WTC11 (cell line): ENCODE measurements at regions not wholly inside any gene's neighbourhood (a gene's known extent, or its start where the extent isn't known, plus 50 kb on each side); places are given as distances from the start of the nearest gene placed in this dataset.

Experiments
- ATAC-seq: fragments of 200-7000 bp; cut with Tn5 transposase; 2 replicates; pipeline ENCODE4 v1.10.0; 2021; ENCODE audit warnings: mild to moderate bottlenecking, moderate library complexity
- CTCF ChIA-PET: fragments of 300-600 bp; sonication (Branson Sonifier 250); formaldehyde crosslinking; loops from one replicate; lab custom pipeline; 2021; ENCODE audit warnings: antibody characterized with exemption; lab: Charles Lee
- POLR2A ChIA-PET: fragments of 350-600 bp; sonication (Branson Sonifier 250); formaldehyde crosslinking; loops from one replicate; lab custom pipeline; 2021; ENCODE audit warnings: antibody characterized with exemption; lab: Charles Lee
- DNase-seq: peaks from one replicate; pipeline ENCODE4 v3.0.0; 2021; ENCODE audit warnings: low spot score
- H3K27ac Mint-ChIP-seq: 2 replicates; pipeline ENCODE4 v1.8.0; 2021; ENCODE audit warnings: mixed read lengths
- H3K27me3 Mint-ChIP-seq: 2 replicates; pipeline ENCODE4 v1.8.0; 2021; ENCODE audit warnings: low read depth, mild to moderate bottlenecking, moderate library complexity, mixed read lengths
- H3K36me3 Mint-ChIP-seq: 2 replicates; pipeline ENCODE4 v1.8.0; 2021; ENCODE audit warnings: mixed read lengths
- H3K4me1 Mint-ChIP-seq: 2 replicates; pipeline ENCODE4 v1.8.0; 2022; ENCODE audit warnings: mixed read lengths
- H3K4me3 Mint-ChIP-seq: 2 replicates; pipeline ENCODE4 v1.8.0; 2021; ENCODE audit warnings: mild to moderate bottlenecking, moderate library complexity, mixed read lengths
- H3K9me3 Mint-ChIP-seq: 2 replicates; pipeline ENCODE4 v1.8.0; 2021; ENCODE audit warnings: mixed read lengths
- AR ChIP-seq: fragments of 250-450 bp; sonication (Bioruptor Pico); IDR thresholded peaks from 2 replicates; pipeline ENCODE4 v1.9.0; 2021; ENCODE audit warnings: mild to moderate bottlenecking
- CREB1 ChIP-seq: sonication (generic); formaldehyde crosslinking; IDR thresholded peaks from 2 replicates; pipeline ENCODE4 v1.8.0; 2023; ENCODE audit warnings: mild to moderate bottlenecking, missing genetic modification reagents
- CREM ChIP-seq: sonication (generic); formaldehyde crosslinking; IDR thresholded peaks from 2 replicates; pipeline ENCODE4 v1.8.1; 2022; ENCODE audit warnings: mild to moderate bottlenecking, missing genetic modification reagents, moderate library complexity
- ERG ChIP-seq: fragments of 250-450 bp; sonication (Bioruptor Pico); IDR thresholded peaks from 2 replicates; pipeline ENCODE4 v1.8.0; 2021; ENCODE audit warnings: mild to moderate bottlenecking
- FOXP4 ChIP-seq: sonication (generic); formaldehyde crosslinking; IDR thresholded peaks from 2 replicates; pipeline ENCODE4 v1.8.0; 2022; ENCODE audit warnings: mild to moderate bottlenecking, missing genetic modification reagents
- GRHL2 ChIP-seq: fragments of 250-450 bp; sonication (Bioruptor Pico); IDR thresholded peaks from 2 replicates; pipeline ENCODE4 v1.8.0; 2022; ENCODE audit warnings: mild to moderate bottlenecking, moderate library complexity; ENCODE audit not compliant: insufficient replicate concordance, severe bottlenecking
- GTF2I ChIP-seq: fragments of 250-450 bp; sonication (Bioruptor Pico); conservative IDR thresholded peaks from 2 replicates; pipeline ENCODE4 v1.4.0; 2021; ENCODE audit warnings: mild to moderate bottlenecking
- IRF1 ChIP-seq: sonication (generic); formaldehyde crosslinking; IDR thresholded peaks from 2 replicates; pipeline ENCODE4 v1.8.0; 2023; ENCODE audit warnings: missing genetic modification reagents
- JAZF1 ChIP-seq: fragments of 250-450 bp; sonication (Bioruptor Pico); IDR thresholded peaks from 2 replicates; pipeline ENCODE4 v1.9.0; 2021; ENCODE audit warnings: moderate library complexity, mild to moderate bottlenecking, inconsistent platforms
- OVOL2 ChIP-seq: fragments of 250-450 bp; sonication (Bioruptor Pico); IDR thresholded peaks from 2 replicates; pipeline ENCODE4 v1.9.0; 2021; ENCODE audit warnings: mild to moderate bottlenecking, borderline replicate concordance
- PRDM15 ChIP-seq: sonication (generic); formaldehyde crosslinking; IDR thresholded peaks from 2 replicates; pipeline ENCODE4 v1.8.0; 2022; ENCODE audit warnings: missing genetic modification reagents
- SMAD4 ChIP-seq: sonication (generic); formaldehyde crosslinking; IDR thresholded peaks from 2 replicates; pipeline ENCODE4 v1.8.0; 2022; ENCODE audit warnings: mild to moderate bottlenecking, missing genetic modification reagents
- ZNF121 ChIP-seq: sonication (generic); formaldehyde crosslinking; IDR thresholded peaks from 2 replicates; pipeline ENCODE4 v1.8.0; 2023; ENCODE audit warnings: missing genetic modification reagents
- ZNF671 ChIP-seq: fragments of 250-450 bp; sonication (Bioruptor Pico); IDR thresholded peaks from 2 replicates; pipeline ENCODE4 v1.8.0; 2021; ENCODE audit warnings: mild to moderate bottlenecking

GRCh38 chr2:2590841-2591541 lies 259.9 kb upstream of the MYT1L start:
- H3K36me3 Mint-ChIP-seq, result peaks cover 5% of the 10 kb centered on the region

More at GRCh38 chr2:2590841-2591541, 259.9 kb upstream of the MYT1L start:
- POLR2A ChIA-PET, result no interaction called here
- ATAC-seq (no peak), DNase-seq (no peak)
- no peaks in the 10 kb centered on the region for H3K27me3 Mint-ChIP-seq
- H3K27ac Mint-ChIP-seq, result no peak overlapping the region
- H3K4me3 Mint-ChIP-seq, result no peak overlapping the region
- no peak for TF ChIP-seq FOXP4 (CRISPR knock-in tag)
- TF ChIP-seq SMAD4 (CRISPR knock-in tag), result no peak
- TF ChIP-seq ERG (CRISPR knock-in tag), result no peak
- TF ChIP-seq CREB1 (CRISPR knock-in tag), result no peak
- TF ChIP-seq JAZF1 (CRISPR knock-in tag), result no peak
- TF ChIP-seq CREM (CRISPR knock-in tag), result no peak
- TF ChIP-seq ZNF671 (CRISPR knock-in tag), result no peak
- no peak for TF ChIP-seq PRDM15 (CRISPR knock-in tag)
- TF ChIP-seq IRF1 (CRISPR knock-in tag), result no peak
- TF ChIP-seq GRHL2 (CRISPR knock-in tag), result no peak
- TF ChIP-seq AR (CRISPR knock-in tag), result no peak
- TF ChIP-seq GTF2I, result no peak
- no peak for TF ChIP-seq OVOL2
- no peak for TF ChIP-seq ZNF121 (CRISPR knock-in tag)
- TF ChIP-seq, all 79 proteins: peak for 0
- Mint-ChIP-seq H3K9me3 (peaks cover 7% of the 10 kb centered on the region), H3K4me1 (peaks cover 14% of the 10 kb centered on the region)
- CTCF ChIA-PET, result no interaction called here
